ENCODE measurements at regions not wholly inside any gene's neighbourhood (a gene's known extent, or its start where the extent isn't known, plus 50 kb on each side); places are given as distances from the start of the nearest gene placed in this dataset.
"Not testable (repeated sequence)": the region's sequence is repeated elsewhere in the genome, so short reads cannot be mapped to it uniquely, and the experiment has no call there.

GRCh38 chr21:38112219-38112789 is 144.5 kb upstream of the KCNJ15 start:
- Mint-ChIP-seq H3K36me3 (ENCODE audit: low read depth) (no peaks in the 10 kb centered on the region), H3K27ac (no peak overlapping the region), H3K9me3 (peaks cover 4% of the 10 kb centered on the region), H3K27me3 (peaks cover 6% of the 10 kb centered on the region), H3K4me1 (no peaks in the 10 kb centered on the region), H3K4me3 (no peak overlapping the region)
- DNase-seq (no peak), ATAC-seq (no peak)

GRCh38 chr21:38114717-38115333 is 142.0 kb upstream of the KCNJ15 start:
- no peaks in the 10 kb centered on the region for H3K4me1 Mint-ChIP-seq
- peaks cover 4% of the 10 kb centered on the region for H3K9me3 Mint-ChIP-seq
- no peak overlapping the region for H3K27ac Mint-ChIP-seq
- H3K27me3 Mint-ChIP-seq = peaks cover 11% of the 10 kb centered on the region
- no peak for DNase-seq
- H3K36me3 Mint-ChIP-seq (ENCODE audit: low read depth) = no peaks in the 10 kb centered on the region
- no peak for ATAC-seq
- no peak overlapping the region for H3K4me3 Mint-ChIP-seq

GRCh38 chr21:38115870-38116269 is 140.9 kb upstream of the KCNJ15 start:
- Mint-ChIP-seq H3K27me3 (peaks cover 12% of the 10 kb centered on the region), H3K36me3 (ENCODE audit: low read depth) (no peaks in the 10 kb centered on the region), H3K4me3 (no peak overlapping the region), H3K4me1 (no peaks in the 10 kb centered on the region), H3K9me3 (peaks cover 4% of the 10 kb centered on the region), H3K27ac (no peak overlapping the region)
- no peak for ATAC-seq
- DNase-seq = no peak

- peaks cover 9% of the 10 kb centered on the region for H3K27me3 Mint-ChIP-seq
These were observed 137.0 kb upstream of the KCNJ15 start for GRCh38 chr21:38119793-38120192.

GRCh38 chr21:38120679-38120983 is 136.2 kb upstream of the KCNJ15 start:
- not testable (repeated sequence) for H3K27ac Mint-ChIP-seq; ATAC-seq; DNase-seq; H3K4me1 Mint-ChIP-seq; H3K9me3 Mint-ChIP-seq; H3K4me3 Mint-ChIP-seq; H3K36me3 Mint-ChIP-seq (ENCODE audit: low read depth)
- H3K27me3 Mint-ChIP-seq = peaks cover 15% of the 10 kb centered on the region

More at GRCh38 chr21:38119793-38120192, 137.0 kb upstream of the KCNJ15 start:
- no peak for ATAC-seq
- DNase-seq = no peak
- Mint-ChIP-seq H3K9me3 (peaks cover 4% of the 10 kb centered on the region), H3K27ac (no peak overlapping the region), H3K4me1 (no peaks in the 10 kb centered on the region), H3K36me3 (ENCODE audit: low read depth) (no peaks in the 10 kb centered on the region), H3K4me3 (no peak overlapping the region)

- no peak overlapping the region for H3K4me3 Mint-ChIP-seq
- H3K4me1 Mint-ChIP-seq = no peaks in the 10 kb centered on the region
- ATAC-seq = no peak
- H3K9me3 Mint-ChIP-seq = no peaks in the 10 kb centered on the region
- H3K27ac Mint-ChIP-seq = no peak overlapping the region
- no peaks in the 10 kb centered on the region for H3K36me3 Mint-ChIP-seq (ENCODE audit: low read depth)
- peaks cover 15% of the 10 kb centered on the region for H3K27me3 Mint-ChIP-seq
- DNase-seq = no peak
These were observed 135.6 kb upstream of the KCNJ15 start for GRCh38 chr21:38120984-38121855.

- Mint-ChIP-seq H3K36me3 (ENCODE audit: low read depth) (no peaks in the 10 kb centered on the region), H3K4me1 (no peaks in the 10 kb centered on the region), H3K9me3 (no peaks in the 10 kb centered on the region), H3K4me3 (no peak overlapping the region), H3K27ac (no peak overlapping the region), H3K27me3 (peaks cover 15% of the 10 kb centered on the region)
- no peak for ATAC-seq
- DNase-seq = no peak
These were observed 134.7 kb upstream of the KCNJ15 start for GRCh38 chr21:38121888-38122720.

GRCh38 chr21:38123626-38124025 is 133.2 kb upstream of the KCNJ15 start:
- ATAC-seq (peak; percentile 28), DNase-seq (no peak)
- Mint-ChIP-seq H3K27ac (no peak overlapping the region), H3K27me3 (peaks cover 11% of the 10 kb centered on the region), H3K36me3 (ENCODE audit: low read depth) (no peaks in the 10 kb centered on the region), H3K4me1 (no peaks in the 10 kb centered on the region), H3K9me3 (no peaks in the 10 kb centered on the region), H3K4me3 (no peak overlapping the region)

- Mint-ChIP-seq H3K9me3 (no peaks in the 10 kb centered on the region), H3K36me3 (ENCODE audit: low read depth) (no peaks in the 10 kb centered on the region), H3K4me3 (no peak overlapping the region), H3K27ac (no peak overlapping the region), H3K4me1 (no peaks in the 10 kb centered on the region), H3K27me3 (peaks cover 8% of the 10 kb centered on the region)
- DNase-seq (peak; percentile 63), ATAC-seq (peak; percentile 85)
These were observed 130.0 kb upstream of the KCNJ15 start for GRCh38 chr21:38126666-38127303.

- ATAC-seq (no peak), DNase-seq (no peak)
- Mint-ChIP-seq H3K9me3 (no peaks in the 10 kb centered on the region), H3K27me3 (peaks cover 19% of the 10 kb centered on the region), H3K4me1 (no peaks in the 10 kb centered on the region), H3K4me3 (no peak overlapping the region), H3K27ac (no peak overlapping the region), H3K36me3 (ENCODE audit: low read depth) (no peaks in the 10 kb centered on the region)
These were observed 127.1 kb upstream of the KCNJ15 start for GRCh38 chr21:38129711-38130110.

- DNase-seq (no peak), ATAC-seq (no peak)
- Mint-ChIP-seq H3K27me3 (peaks cover 15% of the 10 kb centered on the region), H3K36me3 (ENCODE audit: low read depth) (no peaks in the 10 kb centered on the region), H3K9me3 (no peaks in the 10 kb centered on the region), H3K27ac (no peak overlapping the region), H3K4me3 (no peak overlapping the region), H3K4me1 (no peaks in the 10 kb centered on the region)
These were observed 123.6 kb upstream of the KCNJ15 start for GRCh38 chr21:38133240-38133639.

GRCh38 chr21:38134084-38134873 is 122.5 kb upstream of the KCNJ15 start:
- peaks cover 15% of the 10 kb centered on the region for H3K27me3 Mint-ChIP-seq
- H3K9me3 Mint-ChIP-seq = no peaks in the 10 kb centered on the region
- ATAC-seq = no peak
- DNase-seq = no peak
- H3K36me3 Mint-ChIP-seq (ENCODE audit: low read depth) = no peaks in the 10 kb centered on the region
- H3K4me3 Mint-ChIP-seq = no peak overlapping the region
- H3K27ac Mint-ChIP-seq = no peak overlapping the region
- no peaks in the 10 kb centered on the region for H3K4me1 Mint-ChIP-seq

- no peaks in the 10 kb centered on the region for H3K9me3 Mint-ChIP-seq
- no peaks in the 10 kb centered on the region for H3K4me1 Mint-ChIP-seq
- no peak overlapping the region for H3K27ac Mint-ChIP-seq
- ATAC-seq (no peak), DNase-seq (no peak)
- no peaks in the 10 kb centered on the region for H3K36me3 Mint-ChIP-seq (ENCODE audit: low read depth)
- H3K4me3 Mint-ChIP-seq = no peak overlapping the region
- peaks cover 15% of the 10 kb centered on the region for H3K27me3 Mint-ChIP-seq
These were observed 120.6 kb upstream of the KCNJ15 start for GRCh38 chr21:38136201-38136600.

All from activated naive CD8-positive, alpha-beta T cell treated with anti-CD3 and anti-CD28 coated beads, Interleukin-2, amount 50 U/mL, for 24 hours (primary cell).